ENCODE measurements at regions not wholly inside any gene's neighbourhood (a gene's known extent, or its start where the extent isn't known, plus 50 kb on each side); places are given as distances from the start of the nearest gene placed in this dataset.

DNA sequence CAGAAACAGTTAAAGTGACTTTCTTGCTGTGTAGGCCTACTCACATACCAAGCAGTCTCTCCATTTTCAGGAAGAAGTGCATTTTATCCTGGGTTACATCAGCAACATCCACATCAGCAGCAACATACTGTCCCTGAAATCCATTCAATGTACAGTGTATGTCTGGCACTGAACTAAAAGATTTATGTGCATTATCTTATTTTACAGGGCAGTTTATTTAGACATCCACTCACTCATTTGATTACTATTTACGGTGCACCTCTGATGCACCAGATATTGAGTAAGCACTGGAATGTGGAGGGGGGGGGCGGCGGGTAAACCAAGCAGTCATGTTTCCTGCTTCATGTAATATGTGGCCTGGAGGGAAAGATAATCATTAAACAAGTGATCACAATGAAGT lies 1128.2 kb downstream of the BCL11A start:
- H3K9ac ChIP-seq (ENCODE audit: low read depth in 1 of 3, low read length in 3 of 3), result no peak overlapping the region
- H3K36me3 ChIP-seq (ENCODE audit: control insufficient read depth in 3 of 3, insufficient read depth in 3 of 3, low read length in 3 of 3), result no peaks in the 10 kb centered on the region
- no peaks in the 10 kb centered on the region for H3K27me3 ChIP-seq (ENCODE audit: control insufficient read depth in 3 of 3, insufficient read depth in 3 of 3, low read length in 3 of 3)
- H3K27ac ChIP-seq (ENCODE audit: low read depth, low read length), result no peak overlapping the region
- H3K9me3 ChIP-seq (ENCODE audit: control insufficient read depth in 3 of 3, low read length in 3 of 3), result no peaks in the 10 kb centered on the region
- no peaks in the 10 kb centered on the region for H3K4me1 ChIP-seq (ENCODE audit: control insufficient read depth in 3 of 3, insufficient read depth in 3 of 3, low read length in 3 of 3)
- no peak overlapping the region for H3K4me3 ChIP-seq (ENCODE audit: low read length in 3 of 3)

DNA sequence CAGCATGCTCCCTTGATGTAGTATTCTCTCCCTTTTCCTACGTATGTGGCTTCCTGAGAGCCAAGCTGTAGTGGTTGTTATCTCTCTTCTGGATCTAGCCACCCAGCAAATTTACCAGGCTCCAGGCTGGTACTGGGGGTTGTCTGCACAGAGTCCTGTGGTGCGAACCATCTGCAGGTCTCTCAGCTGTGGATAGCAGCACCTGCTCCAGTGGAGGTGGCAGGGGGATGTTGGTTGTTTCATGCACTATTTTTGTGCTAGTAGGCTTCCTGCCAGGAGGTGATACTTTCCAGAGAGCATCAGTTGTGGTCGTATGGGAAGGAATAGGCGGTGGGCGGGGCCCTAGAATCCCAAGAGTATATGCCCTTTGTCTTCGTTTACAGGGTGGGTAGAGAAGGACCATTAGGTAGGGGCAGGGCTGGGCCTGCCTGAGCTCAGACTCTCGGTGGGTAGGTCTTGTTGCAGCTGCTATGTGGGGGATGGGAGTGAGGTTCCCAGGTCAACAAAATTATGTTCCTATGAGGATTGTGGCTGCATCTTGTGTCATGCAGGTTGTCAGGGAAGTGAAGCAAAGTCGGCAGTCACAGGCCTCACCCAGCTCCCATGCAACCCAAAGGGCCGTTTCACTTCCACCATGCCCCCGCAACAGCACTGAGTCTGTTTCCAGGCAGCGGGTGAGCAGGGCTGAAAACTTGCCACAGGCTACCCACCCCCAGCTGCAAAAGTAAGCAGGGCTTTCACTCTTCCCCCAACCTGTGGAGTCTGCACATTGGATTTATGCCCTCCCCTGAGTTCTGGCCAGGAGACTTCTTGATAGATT lies 1139.5 kb downstream of the BCL11A start:
- Histone ChIP-seq H3K27me3 (ENCODE audit: control insufficient read depth in 3 of 3, insufficient read depth in 3 of 3, low read length in 3 of 3) (no peaks in the 10 kb centered on the region), H3K27ac (ENCODE audit: low read depth, low read length) (no peak overlapping the region), H3K4me1 (ENCODE audit: control insufficient read depth in 3 of 3, insufficient read depth in 3 of 3, low read length in 3 of 3) (no peaks in the 10 kb centered on the region), H3K9me3 (ENCODE audit: control insufficient read depth in 3 of 3, low read length in 3 of 3) (peaks cover 0 to 5% (median 0%) of the 10 kb centered on the region in 3 donors), H3K36me3 (ENCODE audit: control insufficient read depth in 3 of 3, insufficient read depth in 3 of 3, low read length in 3 of 3) (no peaks in the 10 kb centered on the region), H3K4me3 (ENCODE audit: low read length in 3 of 3) (no peak overlapping the region), H3K9ac (ENCODE audit: low read depth in 1 of 3, low read length in 3 of 3) (no peak overlapping the region)

DNA sequence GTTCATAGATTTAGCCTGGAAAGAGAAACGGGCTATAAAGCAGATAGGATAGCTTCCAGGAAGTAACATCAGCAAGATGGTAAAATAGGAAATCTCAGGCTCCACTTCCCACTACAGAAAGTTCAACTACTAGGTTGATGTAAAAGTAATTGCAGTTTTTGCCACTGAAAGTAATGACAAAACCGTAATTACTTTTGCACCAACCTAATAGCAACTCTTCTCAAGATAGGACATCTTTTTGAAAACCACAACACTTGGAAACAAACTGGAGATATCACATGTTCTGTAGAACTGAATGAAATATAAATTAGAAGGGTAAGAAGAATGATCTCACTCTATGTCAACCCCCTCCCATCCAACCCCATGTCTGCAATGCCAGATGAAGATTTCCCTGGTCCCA lies 1154.3 kb downstream of the BCL11A start:
- H3K36me3 ChIP-seq (ENCODE audit: control insufficient read depth in 3 of 3, insufficient read depth in 3 of 3, low read length in 3 of 3), result no peaks in the 10 kb centered on the region
- H3K9me3 ChIP-seq (ENCODE audit: control insufficient read depth in 3 of 3, low read length in 3 of 3), result no peaks in the 10 kb centered on the region
- H3K27me3 ChIP-seq (ENCODE audit: control insufficient read depth in 3 of 3, insufficient read depth in 3 of 3, low read length in 3 of 3), result no peaks in the 10 kb centered on the region
- no peak overlapping the region for H3K4me3 ChIP-seq (ENCODE audit: low read length in 3 of 3)
- H3K4me1 ChIP-seq (ENCODE audit: control insufficient read depth in 3 of 3, insufficient read depth in 3 of 3, low read length in 3 of 3), result no peaks in the 10 kb centered on the region
- H3K9ac ChIP-seq (ENCODE audit: low read depth in 1 of 3, low read length in 3 of 3), result no peak overlapping the region
- no peak overlapping the region for H3K27ac ChIP-seq (ENCODE audit: low read depth, low read length)

GRCh38 chr2:59398081-59398480 lies 1155.4 kb downstream of the BCL11A start:
- Histone ChIP-seq H3K9ac (ENCODE audit: low read depth in 1 of 3, low read length in 3 of 3) (no peak overlapping the region), H3K4me3 (ENCODE audit: low read length in 3 of 3) (no peak overlapping the region), H3K4me1 (ENCODE audit: control insufficient read depth in 3 of 3, insufficient read depth in 3 of 3, low read length in 3 of 3) (no peaks in the 10 kb centered on the region), H3K27me3 (ENCODE audit: control insufficient read depth in 3 of 3, insufficient read depth in 3 of 3, low read length in 3 of 3) (no peaks in the 10 kb centered on the region), H3K9me3 (ENCODE audit: control insufficient read depth in 3 of 3, low read length in 3 of 3) (no peaks in the 10 kb centered on the region), H3K36me3 (ENCODE audit: control insufficient read depth in 3 of 3, insufficient read depth in 3 of 3, low read length in 3 of 3) (no peaks in the 10 kb centered on the region), H3K27ac (ENCODE audit: low read depth, low read length) (no peak overlapping the region)

DNA sequence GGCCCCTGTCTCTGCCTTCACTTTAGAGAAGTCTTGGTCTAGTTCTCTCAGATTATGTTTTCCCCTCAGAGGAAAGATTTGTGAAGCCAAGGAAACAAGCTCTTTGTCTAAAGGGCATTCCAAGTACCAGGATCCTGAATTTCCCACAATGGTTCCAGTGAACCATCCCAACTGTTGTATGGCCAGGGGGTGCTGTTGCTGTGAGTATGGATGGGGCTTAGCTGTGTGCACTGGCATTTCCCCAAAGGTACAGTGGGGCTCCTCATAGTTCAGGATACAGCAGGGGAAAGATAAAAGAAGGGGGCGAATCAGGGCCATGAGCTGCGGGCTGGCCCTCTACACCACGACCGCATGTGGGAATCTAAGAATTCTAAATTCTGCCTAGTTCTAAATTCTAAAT lies 1154.0 kb upstream of the FANCL start:
- no peak overlapping the region for H3K4me3 ChIP-seq (ENCODE audit: low read length in 3 of 3)
- H3K27me3 ChIP-seq (ENCODE audit: control insufficient read depth in 3 of 3, insufficient read depth in 3 of 3, low read length in 3 of 3), result no peaks in the 10 kb centered on the region
- no peaks in the 10 kb centered on the region for H3K36me3 ChIP-seq (ENCODE audit: control insufficient read depth in 3 of 3, insufficient read depth in 3 of 3, low read length in 3 of 3)

DNA sequence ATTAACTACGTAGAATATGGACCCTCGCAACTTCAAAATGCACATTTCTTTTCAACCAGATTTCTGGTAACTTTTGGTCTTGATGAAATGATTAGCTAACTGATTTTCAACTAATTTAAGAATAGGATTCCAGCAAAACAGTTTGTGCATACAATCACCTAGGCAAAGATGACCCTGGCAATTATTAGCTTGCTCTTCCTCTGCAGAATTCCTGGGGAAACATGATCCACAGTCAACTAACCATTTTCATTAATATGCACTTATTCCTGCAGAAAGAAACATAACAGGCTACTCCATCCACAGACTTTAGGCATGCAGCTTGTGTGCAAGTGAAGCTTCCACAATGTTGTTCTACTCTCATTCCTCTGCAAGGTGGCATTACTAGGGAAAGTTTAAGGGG lies 1150.8 kb upstream of the FANCL start:
- Histone ChIP-seq H3K4me3 (ENCODE audit: low read length in 3 of 3) (no peak overlapping the region), H3K9me3 (ENCODE audit: control insufficient read depth in 3 of 3, low read length in 3 of 3) (no peaks in the 10 kb centered on the region), H3K9ac (ENCODE audit: low read depth in 1 of 3, low read length in 3 of 3) (no peak overlapping the region), H3K27ac (ENCODE audit: low read depth, low read length) (no peak overlapping the region), H3K36me3 (ENCODE audit: control insufficient read depth in 3 of 3, insufficient read depth in 3 of 3, low read length in 3 of 3) (no peaks in the 10 kb centered on the region), H3K4me1 (ENCODE audit: control insufficient read depth in 3 of 3, insufficient read depth in 3 of 3, low read length in 3 of 3) (no peaks in the 10 kb centered on the region), H3K27me3 (ENCODE audit: control insufficient read depth in 3 of 3, insufficient read depth in 3 of 3, low read length in 3 of 3) (no peaks in the 10 kb centered on the region)

More for the DNA sequence above, 1154.0 kb upstream of the FANCL start:
- Histone ChIP-seq H3K9me3 (ENCODE audit: control insufficient read depth in 3 of 3, low read length in 3 of 3) (no peaks in the 10 kb centered on the region), H3K4me1 (ENCODE audit: control insufficient read depth in 3 of 3, insufficient read depth in 3 of 3, low read length in 3 of 3) (no peaks in the 10 kb centered on the region), H3K27ac (ENCODE audit: low read depth, low read length) (no peak overlapping the region), H3K9ac (ENCODE audit: low read depth in 1 of 3, low read length in 3 of 3) (no peak overlapping the region)

DNA sequence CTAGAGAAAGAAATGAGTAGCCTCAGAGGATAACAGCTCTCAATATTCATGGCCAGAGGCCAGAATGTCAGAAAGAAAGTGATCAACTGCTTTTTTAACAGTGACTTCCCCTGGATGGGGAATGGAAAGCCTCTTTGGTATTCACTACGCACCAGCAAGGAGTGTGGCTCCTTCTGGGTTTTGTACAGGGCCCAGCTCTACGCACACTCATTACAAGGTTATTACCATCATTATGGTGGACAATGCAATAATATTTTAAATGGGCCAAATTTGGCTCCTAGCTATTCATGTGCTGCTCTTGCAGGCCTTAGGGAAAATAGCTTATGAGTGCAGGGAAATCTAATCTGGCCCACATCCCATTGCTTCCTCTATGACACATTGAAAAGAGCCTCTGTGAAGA lies 1149.5 kb upstream of the FANCL start:
- H3K36me3 ChIP-seq (ENCODE audit: control insufficient read depth in 3 of 3, insufficient read depth in 3 of 3, low read length in 3 of 3), result no peaks in the 10 kb centered on the region
- no peak overlapping the region for H3K27ac ChIP-seq (ENCODE audit: low read depth, low read length)
- no peaks in the 10 kb centered on the region for H3K4me1 ChIP-seq (ENCODE audit: control insufficient read depth in 3 of 3, insufficient read depth in 3 of 3, low read length in 3 of 3)
- H3K9me3 ChIP-seq (ENCODE audit: control insufficient read depth in 3 of 3, low read length in 3 of 3), result no peaks in the 10 kb centered on the region
- no peak overlapping the region for H3K9ac ChIP-seq (ENCODE audit: low read depth in 1 of 3, low read length in 3 of 3)
- H3K4me3 ChIP-seq (ENCODE audit: low read length in 3 of 3), result no peak overlapping the region
- H3K27me3 ChIP-seq (ENCODE audit: control insufficient read depth in 3 of 3, insufficient read depth in 3 of 3, low read length in 3 of 3), result no peaks in the 10 kb centered on the region

GRCh38 chr2:59389240-59389639 lies 1148.1 kb upstream of the FANCL start:
- H3K9me3 ChIP-seq (ENCODE audit: control insufficient read depth in 3 of 3, low read length in 3 of 3), result no peaks in the 10 kb centered on the region
- no peaks in the 10 kb centered on the region for H3K36me3 ChIP-seq (ENCODE audit: control insufficient read depth in 3 of 3, insufficient read depth in 3 of 3, low read length in 3 of 3)
- no peak overlapping the region for H3K27ac ChIP-seq (ENCODE audit: low read depth, low read length)

GRCh38 chr2:59385971-59386370 lies 1144.8 kb upstream of the FANCL start:
- no peak overlapping the region for H3K9ac ChIP-seq (ENCODE audit: low read depth in 1 of 3, low read length in 3 of 3)
- no peak overlapping the region for H3K27ac ChIP-seq (ENCODE audit: low read depth, low read length)
- H3K9me3 ChIP-seq (ENCODE audit: control insufficient read depth in 3 of 3, low read length in 3 of 3), result no peaks in the 10 kb centered on the region
- H3K4me1 ChIP-seq (ENCODE audit: control insufficient read depth in 3 of 3, insufficient read depth in 3 of 3, low read length in 3 of 3), result no peaks in the 10 kb centered on the region
- H3K4me3 ChIP-seq (ENCODE audit: low read length in 3 of 3), result no peak overlapping the region
- H3K36me3 ChIP-seq (ENCODE audit: control insufficient read depth in 3 of 3, insufficient read depth in 3 of 3, low read length in 3 of 3), result no peaks in the 10 kb centered on the region
- H3K27me3 ChIP-seq (ENCODE audit: control insufficient read depth in 3 of 3, insufficient read depth in 3 of 3, low read length in 3 of 3), result no peaks in the 10 kb centered on the region

More at GRCh38 chr2:59389240-59389639, 1148.1 kb upstream of the FANCL start:
- H3K4me1 ChIP-seq (ENCODE audit: control insufficient read depth in 3 of 3, insufficient read depth in 3 of 3, low read length in 3 of 3), result no peaks in the 10 kb centered on the region
- no peaks in the 10 kb centered on the region for H3K27me3 ChIP-seq (ENCODE audit: control insufficient read depth in 3 of 3, insufficient read depth in 3 of 3, low read length in 3 of 3)
- no peak overlapping the region for H3K4me3 ChIP-seq (ENCODE audit: low read length in 3 of 3)
- no peak overlapping the region for H3K9ac ChIP-seq (ENCODE audit: low read depth in 1 of 3, low read length in 3 of 3)

- Histone ChIP-seq H3K4me1 (ENCODE audit: control insufficient read depth in 3 of 3, insufficient read depth in 3 of 3, low read length in 3 of 3) (no peaks in the 10 kb centered on the region), H3K9me3 (ENCODE audit: control insufficient read depth in 3 of 3, low read length in 3 of 3) (no peaks in the 10 kb centered on the region), H3K9ac (ENCODE audit: low read depth in 1 of 3, low read length in 3 of 3) (no peak overlapping the region), H3K36me3 (ENCODE audit: control insufficient read depth in 3 of 3, insufficient read depth in 3 of 3, low read length in 3 of 3) (no peaks in the 10 kb centered on the region), H3K27ac (ENCODE audit: low read depth, low read length) (no peak overlapping the region), H3K4me3 (ENCODE audit: low read length in 3 of 3) (no peak overlapping the region), H3K27me3 (ENCODE audit: control insufficient read depth in 3 of 3, insufficient read depth in 3 of 3, low read length in 3 of 3) (no peaks in the 10 kb centered on the region)
Observed at GRCh38 chr2:59383473-59383872, 1142.3 kb upstream of the FANCL start.

Data from skeletal muscle tissue (tissue), 3 donors.